T-helper 17 cell (primary cell): ENCODE measurements at regions not wholly inside any gene's neighbourhood (a gene's known extent, or its start where the extent isn't known, plus 50 kb on each side); places are given as distances from the start of the nearest gene placed in this dataset.

ENCODE experiments used
- ATAC-seq: fragments of 150-1000 bp; cut with Tn5 transposase; 2 replicates; pipeline ENCODE4 v1.10.0; 2021; ENCODE audit warnings: mild to moderate bottlenecking, moderate library complexity
- DNase-seq, 3 donors: peaks; one replicate each; pipeline versions ENCODE4 v3.0.0 to v3.0.0-alpha.2; 2020 to 2021
- H3K9me3 ChIP-seq: one replicate; pipeline ENCODE4 v1.7.0; 2013; ENCODE audit warnings: low read length, mild to moderate bottlenecking; ENCODE audit not compliant: control insufficient read depth, poor library complexity, severe bottlenecking
- H3K27ac Mint-ChIP-seq: one replicate; pipeline ENCODE4 v1.8.0; 2022; ENCODE audit warnings: mild to moderate bottlenecking, moderate library complexity, mixed read lengths
- H3K27me3 Mint-ChIP-seq: one replicate; pipeline ENCODE4 v1.8.0; 2022; ENCODE audit warnings: mixed read lengths
- H3K36me3 Mint-ChIP-seq: one replicate; pipeline ENCODE4 v1.8.0; 2022; ENCODE audit warnings: low read depth, mixed read lengths
- H3K4me1 Mint-ChIP-seq: one replicate; pipeline ENCODE4 v1.8.0; 2022; ENCODE audit warnings: mild to moderate bottlenecking, mixed read lengths
- H3K4me3 Mint-ChIP-seq: one replicate; pipeline ENCODE4 v1.8.0; 2022; ENCODE audit warnings: mild to moderate bottlenecking, moderate library complexity, mixed read lengths

DNA sequence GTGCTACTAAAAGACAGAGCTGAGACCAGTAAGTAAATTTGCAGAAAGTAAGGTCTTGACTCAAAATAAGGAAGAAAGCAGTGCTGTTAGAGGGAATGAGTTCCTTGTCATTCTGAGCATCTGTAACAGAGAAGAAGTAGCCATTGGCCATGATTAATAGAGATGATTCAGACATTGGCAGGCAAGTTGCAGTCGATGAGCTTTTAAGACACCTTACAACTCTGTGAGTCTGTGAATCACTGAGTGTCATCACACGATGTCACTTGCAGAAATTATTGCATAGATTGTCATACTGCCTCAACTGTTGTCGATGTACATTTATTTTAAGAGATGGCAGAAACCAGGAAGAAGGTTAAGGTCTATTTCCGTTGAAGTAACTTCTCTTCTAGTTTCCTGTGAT lies 201.1 kb upstream of the CDH13 start:
- Mint-ChIP-seq H3K27ac (no peak overlapping the region), H3K36me3 (no peaks in the 10 kb centered on the region), H3K4me3 (no peak overlapping the region), H3K27me3 (peaks cover 26% of the 10 kb centered on the region), H3K4me1 (no peaks in the 10 kb centered on the region)
- H3K9me3 ChIP-seq, result no peaks in the 10 kb centered on the region
- no peak for DNase-seq
- no peak for ATAC-seq

DNA sequence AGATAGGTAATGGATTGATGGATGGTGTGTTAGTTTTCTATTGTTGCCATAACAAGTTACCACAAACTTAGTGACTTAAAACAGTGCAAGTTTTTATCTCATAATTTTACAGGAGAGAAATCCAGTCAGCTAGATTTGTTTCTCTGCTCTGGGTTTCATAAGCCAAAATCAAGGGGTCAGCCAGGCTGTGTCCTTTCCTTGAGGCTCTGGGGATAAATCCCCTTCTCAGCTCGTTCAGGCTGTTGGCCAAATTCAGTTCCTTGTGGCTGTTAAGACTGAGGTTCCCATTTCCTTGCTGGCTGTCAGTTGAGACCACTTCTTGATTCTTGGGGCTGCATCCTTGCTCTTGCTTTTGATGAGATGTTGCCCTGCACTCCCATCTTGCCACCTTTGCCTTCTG lies 204.9 kb upstream of the CDH13 start:
- peaks cover 23% of the 10 kb centered on the region for H3K27me3 Mint-ChIP-seq
- ATAC-seq (no peak), DNase-seq (no peak)
- no peaks in the 10 kb centered on the region for H3K9me3 ChIP-seq
- H3K4me1 Mint-ChIP-seq, result no peaks in the 10 kb centered on the region
- no peak overlapping the region for H3K27ac Mint-ChIP-seq
- H3K36me3 Mint-ChIP-seq, result no peaks in the 10 kb centered on the region
- no peak overlapping the region for H3K4me3 Mint-ChIP-seq

DNA sequence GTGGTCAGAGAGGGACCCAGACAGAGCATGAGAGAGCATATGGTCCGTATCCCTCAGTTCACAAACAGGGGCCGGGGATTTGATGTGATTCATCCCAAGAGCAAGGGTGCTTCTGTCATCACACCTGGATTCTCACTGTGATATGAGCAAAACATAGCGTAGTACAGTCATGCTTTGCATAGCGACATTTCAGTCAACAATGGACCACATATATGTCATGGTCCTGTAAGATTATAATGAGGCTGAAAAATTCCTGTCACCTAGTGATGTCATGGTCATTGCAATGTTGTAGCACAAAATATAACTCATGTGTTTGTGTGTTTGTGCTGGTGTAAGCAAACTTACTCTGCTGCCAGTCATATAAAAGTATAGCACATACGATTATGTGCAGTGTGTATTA lies 207.4 kb upstream of the CDH13 start:
- no peaks in the 10 kb centered on the region for H3K4me1 Mint-ChIP-seq
- H3K4me3 Mint-ChIP-seq, result no peak overlapping the region
- no peak for DNase-seq
- H3K36me3 Mint-ChIP-seq, result no peaks in the 10 kb centered on the region
- H3K9me3 ChIP-seq, result no peaks in the 10 kb centered on the region
- H3K27ac Mint-ChIP-seq, result no peak overlapping the region
- no peak for ATAC-seq
- H3K27me3 Mint-ChIP-seq, result peaks cover 25% of the 10 kb centered on the region

DNA sequence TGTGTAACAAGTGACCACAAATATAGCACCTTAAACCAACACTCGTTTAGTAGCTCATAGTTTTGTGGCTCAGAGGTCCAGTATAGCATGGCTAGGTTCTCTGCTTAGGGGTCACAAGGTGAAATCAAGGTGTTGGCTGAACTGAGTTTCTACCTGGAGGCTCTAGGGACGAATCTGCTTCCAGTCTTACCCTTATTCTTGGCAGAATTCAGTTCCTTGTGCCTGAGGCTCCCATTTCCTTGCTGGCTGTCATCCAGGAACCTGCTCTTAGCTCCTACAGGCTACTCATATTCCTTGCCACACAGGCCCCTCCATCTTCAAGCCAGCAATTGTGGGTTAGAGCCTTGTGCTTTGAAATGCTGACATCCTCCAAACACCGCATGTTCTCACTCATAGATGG lies 212.3 kb upstream of the CDH13 start:
- Mint-ChIP-seq H3K27me3 (peaks cover 14% of the 10 kb centered on the region), H3K36me3 (no peaks in the 10 kb centered on the region), H3K4me3 (no peak overlapping the region), H3K27ac (no peak overlapping the region), H3K4me1 (no peaks in the 10 kb centered on the region)
- no peak for ATAC-seq
- peaks cover 3% of the 10 kb centered on the region for H3K9me3 ChIP-seq
- no peak for DNase-seq

DNA sequence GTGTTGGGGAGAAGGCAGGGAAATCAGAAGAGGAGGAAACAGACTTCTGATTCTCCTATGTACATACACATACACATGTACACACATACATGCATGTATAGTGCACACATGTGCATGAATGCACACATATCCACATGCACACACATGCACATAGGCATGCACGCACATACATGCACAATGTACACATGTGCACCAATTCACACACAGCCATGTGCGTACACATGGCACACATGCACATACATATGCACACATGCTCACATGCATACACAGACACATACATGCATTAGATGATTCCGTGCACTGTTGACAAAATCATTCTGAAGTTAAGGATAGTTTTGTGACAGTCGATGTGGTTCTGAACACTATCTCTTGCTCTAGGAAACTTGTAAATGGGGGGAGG lies 214.0 kb upstream of the CDH13 start:
- no peaks in the 10 kb centered on the region for H3K36me3 Mint-ChIP-seq
- no peak for DNase-seq
- H3K27me3 Mint-ChIP-seq, result peaks cover 25% of the 10 kb centered on the region
- no peaks in the 10 kb centered on the region for H3K4me1 Mint-ChIP-seq
- H3K27ac Mint-ChIP-seq, result no peak overlapping the region
- ATAC-seq, result no peak
- no peak overlapping the region for H3K4me3 Mint-ChIP-seq
- H3K9me3 ChIP-seq, result peaks cover 3% of the 10 kb centered on the region

DNA sequence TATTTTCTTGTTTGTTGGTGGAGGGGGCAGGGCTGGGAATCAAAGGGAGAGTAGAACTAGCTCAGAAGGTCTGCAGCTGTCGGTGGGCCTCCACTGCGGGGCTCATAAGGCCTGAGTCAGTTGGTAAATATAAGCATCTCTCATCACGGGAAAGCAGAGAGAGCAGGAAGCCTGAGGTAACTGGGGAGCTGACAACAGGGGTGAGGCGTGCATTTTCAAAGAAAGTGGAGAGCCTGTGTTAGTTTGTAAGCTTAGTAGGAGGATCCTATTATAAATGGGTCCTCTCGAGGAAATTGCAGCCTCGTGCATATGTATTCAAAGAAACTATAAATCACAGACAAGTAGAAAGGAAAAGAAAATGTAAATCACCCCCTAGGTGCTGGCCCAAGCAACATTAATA lies 221.0 kb upstream of the CDH13 start:
- ATAC-seq (no peak), DNase-seq (no peak)
- H3K27ac Mint-ChIP-seq, result no peak overlapping the region
- no peak overlapping the region for H3K4me3 Mint-ChIP-seq
- H3K36me3 Mint-ChIP-seq, result no peaks in the 10 kb centered on the region
- no peaks in the 10 kb centered on the region for H3K9me3 ChIP-seq
- H3K4me1 Mint-ChIP-seq, result no peaks in the 10 kb centered on the region
- peaks cover 27% of the 10 kb centered on the region for H3K27me3 Mint-ChIP-seq

DNA sequence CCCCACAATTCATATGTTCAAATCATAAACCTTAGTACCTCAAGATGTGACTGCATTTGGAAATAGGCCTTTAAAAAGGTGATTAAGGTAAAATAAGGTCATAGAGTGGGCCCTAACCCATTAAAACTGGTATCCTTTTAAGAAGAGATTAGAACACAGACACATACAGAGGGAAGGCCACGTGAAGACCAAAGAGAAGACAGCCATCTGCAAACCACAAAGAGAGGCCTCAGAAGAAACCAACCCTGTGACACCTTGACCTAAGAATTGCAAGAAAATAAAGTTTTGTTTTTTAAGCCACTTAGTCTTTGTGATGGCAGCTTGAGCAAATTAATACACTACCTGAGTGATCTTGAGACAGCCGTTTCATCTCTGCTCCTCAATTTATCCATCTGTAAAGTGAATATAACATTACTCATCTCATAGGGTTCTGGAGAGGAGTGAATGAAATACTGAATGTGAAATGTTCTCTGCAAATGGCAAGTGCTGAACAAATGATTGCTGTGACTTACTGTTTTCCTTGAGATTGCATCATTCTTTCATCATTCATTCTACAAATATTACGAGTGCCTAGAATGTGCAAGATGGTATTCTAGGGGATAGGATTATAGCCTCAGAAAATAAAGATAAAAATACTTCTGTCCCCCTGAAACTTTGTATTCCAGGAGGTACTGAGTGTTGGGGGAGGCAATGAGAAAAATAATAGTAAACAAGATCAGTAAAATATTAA lies 222.0 kb upstream of the CDH13 start:
- peaks cover 27% of the 10 kb centered on the region for H3K27me3 Mint-ChIP-seq
- H3K4me1 Mint-ChIP-seq, result no peaks in the 10 kb centered on the region
- H3K4me3 Mint-ChIP-seq, result no peak overlapping the region
- no peak for ATAC-seq
- H3K27ac Mint-ChIP-seq, result no peak overlapping the region
- DNase-seq, result no peak
- no peaks in the 10 kb centered on the region for H3K9me3 ChIP-seq
- no peaks in the 10 kb centered on the region for H3K36me3 Mint-ChIP-seq

DNA sequence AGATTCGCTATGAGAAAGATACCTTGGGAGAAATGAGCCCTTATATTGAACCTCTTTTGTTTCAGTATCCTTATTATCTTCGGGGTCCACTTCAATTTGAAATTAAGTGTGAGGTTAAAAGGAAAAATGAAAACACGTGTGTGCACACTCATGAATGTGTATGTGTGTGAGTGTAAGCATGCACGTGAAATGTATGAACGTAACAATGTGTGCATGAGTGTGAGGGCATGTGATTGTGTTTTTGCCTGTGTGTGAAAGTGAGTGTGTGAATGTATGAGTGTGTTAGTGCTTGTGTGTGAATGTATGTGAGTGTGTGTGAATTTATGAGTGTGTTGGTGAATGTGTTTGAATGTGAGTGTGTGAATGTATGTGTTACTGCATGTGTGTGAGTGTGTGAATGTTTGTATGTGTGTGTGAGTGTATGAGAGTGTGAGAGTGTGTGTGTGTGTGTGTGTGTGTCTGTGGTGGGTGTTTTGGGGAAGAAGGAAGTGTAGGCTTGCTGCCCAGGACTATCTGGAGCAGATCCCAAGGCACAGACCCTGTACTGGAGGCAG lies 224.0 kb upstream of the CDH13 start:
- H3K27ac Mint-ChIP-seq, result no peak overlapping the region
- no peaks in the 10 kb centered on the region for H3K36me3 Mint-ChIP-seq

DNA sequence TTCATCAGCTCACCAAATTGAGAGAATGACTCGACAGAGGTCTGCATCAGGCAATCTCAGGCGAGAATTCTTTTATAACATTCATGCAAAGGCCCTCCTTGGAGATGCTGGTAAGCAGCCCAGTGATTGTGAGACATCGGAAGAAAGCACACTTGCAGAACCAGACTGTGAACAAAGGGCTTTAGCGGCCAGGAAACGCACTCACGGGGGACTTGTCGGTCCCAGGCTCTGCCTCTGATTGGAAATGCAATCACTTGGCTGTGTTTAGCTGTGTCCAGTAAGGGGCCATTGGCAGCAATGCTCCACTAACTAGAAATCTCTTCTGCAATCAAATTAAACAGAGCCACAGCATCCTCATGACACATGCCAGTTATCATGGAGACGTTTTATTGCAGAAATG lies 226.7 kb upstream of the CDH13 start:
- no peak overlapping the region for H3K4me3 Mint-ChIP-seq

More for the DNA sequence above, 224.0 kb upstream of the CDH13 start:
- Mint-ChIP-seq H3K4me3 (no peak overlapping the region), H3K27me3 (peaks cover 23% of the 10 kb centered on the region), H3K4me1 (no peaks in the 10 kb centered on the region)
- no peak for ATAC-seq
- H3K9me3 ChIP-seq, result no peaks in the 10 kb centered on the region
- DNase-seq, result no peak

DNA sequence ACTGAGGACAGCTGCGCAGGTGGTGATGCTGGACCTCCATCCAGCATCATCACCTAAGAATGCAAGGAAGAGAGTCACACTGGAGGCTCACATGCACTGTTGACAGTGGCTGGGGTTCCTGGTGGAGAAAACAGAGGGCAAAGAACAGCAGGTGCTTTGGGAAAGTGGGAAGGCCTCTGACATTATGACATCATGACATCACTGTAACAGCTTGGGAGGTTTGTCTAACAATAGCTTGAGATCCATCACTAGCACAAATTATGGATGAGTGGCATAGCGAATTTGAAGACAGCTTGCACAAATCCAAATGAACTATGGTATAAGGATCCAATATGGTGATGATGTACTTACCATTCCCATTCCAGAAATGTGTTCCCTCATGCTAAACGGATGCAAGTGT lies 226.5 kb upstream of the MPHOSPH6 start:
- H3K36me3 Mint-ChIP-seq, result no peaks in the 10 kb centered on the region

More for the DNA sequence above, 226.7 kb upstream of the CDH13 start:
- peaks cover 38% of the 10 kb centered on the region for H3K27me3 Mint-ChIP-seq
- no peaks in the 10 kb centered on the region for H3K36me3 Mint-ChIP-seq
- ATAC-seq, result no peak
- no peaks in the 10 kb centered on the region for H3K9me3 ChIP-seq
- DNase-seq, result no peak
- H3K27ac Mint-ChIP-seq, result no peak overlapping the region
- no peaks in the 10 kb centered on the region for H3K4me1 Mint-ChIP-seq

DNA sequence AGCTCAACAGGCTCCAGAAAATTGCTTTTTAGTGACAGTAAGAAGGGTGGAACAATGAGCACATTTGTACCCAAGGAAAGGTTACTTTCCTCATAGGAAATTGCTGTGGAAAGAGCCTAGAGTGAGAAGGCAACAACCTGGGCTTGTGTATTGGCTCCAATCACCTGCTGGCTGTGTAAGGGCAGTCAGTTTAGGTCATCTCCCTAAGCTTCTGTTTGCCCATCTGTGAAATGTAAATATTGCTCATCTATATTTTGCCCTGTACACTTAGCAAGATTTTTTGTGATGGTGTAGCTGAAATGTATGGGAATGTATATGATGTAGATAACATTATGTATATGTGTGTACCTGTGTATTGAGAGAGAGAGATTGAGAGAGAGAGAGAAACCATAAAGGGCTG lies 225.2 kb upstream of the MPHOSPH6 start:
- H3K36me3 Mint-ChIP-seq, result no peaks in the 10 kb centered on the region
- peaks cover 46% of the 10 kb centered on the region for H3K27me3 Mint-ChIP-seq
- no peak overlapping the region for H3K27ac Mint-ChIP-seq
- ATAC-seq, result no peak
- H3K4me1 Mint-ChIP-seq, result no peaks in the 10 kb centered on the region
- no peak for DNase-seq
- no peaks in the 10 kb centered on the region for H3K9me3 ChIP-seq
- H3K4me3 Mint-ChIP-seq, result no peak overlapping the region

More for the DNA sequence above, 226.5 kb upstream of the MPHOSPH6 start:
- ATAC-seq (no peak), DNase-seq (no peak)
- no peak overlapping the region for H3K27ac Mint-ChIP-seq
- no peaks in the 10 kb centered on the region for H3K9me3 ChIP-seq
- peaks cover 49% of the 10 kb centered on the region for H3K27me3 Mint-ChIP-seq
- no peak overlapping the region for H3K4me3 Mint-ChIP-seq
- no peaks in the 10 kb centered on the region for H3K4me1 Mint-ChIP-seq

DNA sequence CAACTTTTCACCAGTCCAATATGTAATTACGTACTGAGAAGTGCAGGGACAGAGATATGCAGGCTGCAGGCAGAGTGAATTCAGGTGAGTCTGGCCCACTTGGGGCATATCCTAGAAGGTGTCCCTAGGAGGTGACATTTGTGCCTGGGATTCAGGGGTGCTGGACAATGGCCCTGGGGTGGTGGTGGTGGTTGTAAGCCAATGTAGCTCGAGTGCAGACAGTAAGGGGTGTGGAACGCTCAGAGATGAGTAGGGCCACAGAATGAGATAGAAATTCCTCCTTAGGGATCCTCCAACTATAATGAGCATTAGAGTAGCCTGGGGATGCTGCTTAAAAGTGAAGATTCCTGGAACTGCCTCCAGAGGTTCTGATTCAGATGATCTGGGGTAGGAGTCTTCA lies 221.7 kb upstream of the MPHOSPH6 start:
- DNase-seq, result no peak

DNA sequence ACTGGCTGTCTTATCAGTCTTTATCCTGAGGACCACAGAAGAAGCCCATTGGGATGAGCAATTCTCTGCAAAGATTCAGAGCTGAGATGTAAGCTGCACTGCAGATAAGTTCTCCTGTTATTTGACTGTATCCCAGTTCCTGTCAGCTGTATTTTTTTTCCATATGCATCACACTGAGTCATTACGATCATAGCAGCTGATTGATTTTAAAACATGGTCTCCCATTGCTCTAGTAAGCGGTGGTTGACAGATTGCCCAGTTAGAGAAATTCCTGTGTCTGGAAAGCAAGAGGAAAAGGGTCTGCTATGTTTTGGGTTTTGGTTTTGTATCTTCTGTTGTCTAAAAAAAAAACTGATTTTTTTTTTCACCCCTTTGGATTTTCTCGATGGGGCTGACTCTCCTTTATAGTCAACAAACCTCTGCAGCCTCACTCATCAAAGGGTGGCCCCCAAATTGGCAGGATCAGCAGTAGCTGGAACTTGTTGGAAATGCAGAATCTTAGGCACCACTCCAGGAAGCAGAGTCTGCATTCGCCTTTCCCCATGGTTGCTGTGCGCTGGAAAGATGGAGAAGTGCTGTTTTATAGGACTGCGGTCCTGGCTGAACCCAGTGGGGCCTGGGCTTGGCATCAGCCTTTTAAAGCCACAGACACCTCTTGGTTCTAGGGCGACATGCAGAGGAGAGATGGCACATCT lies 220.1 kb upstream of the MPHOSPH6 start:
- DNase-seq (no peak), ATAC-seq (no peak)
- no peak overlapping the region for H3K4me3 Mint-ChIP-seq
- H3K9me3 ChIP-seq, result no peaks in the 10 kb centered on the region
- no peaks in the 10 kb centered on the region for H3K4me1 Mint-ChIP-seq
- no peaks in the 10 kb centered on the region for H3K36me3 Mint-ChIP-seq
- H3K27ac Mint-ChIP-seq, result no peak overlapping the region
- H3K27me3 Mint-ChIP-seq, result peaks cover 38% of the 10 kb centered on the region

More for the DNA sequence above, 221.7 kb upstream of the MPHOSPH6 start:
- Mint-ChIP-seq H3K36me3 (no peaks in the 10 kb centered on the region), H3K27me3 (peaks cover 46% of the 10 kb centered on the region), H3K4me1 (no peaks in the 10 kb centered on the region), H3K27ac (no peak overlapping the region), H3K4me3 (no peak overlapping the region)
- ATAC-seq, result no peak
- no peaks in the 10 kb centered on the region for H3K9me3 ChIP-seq

DNA sequence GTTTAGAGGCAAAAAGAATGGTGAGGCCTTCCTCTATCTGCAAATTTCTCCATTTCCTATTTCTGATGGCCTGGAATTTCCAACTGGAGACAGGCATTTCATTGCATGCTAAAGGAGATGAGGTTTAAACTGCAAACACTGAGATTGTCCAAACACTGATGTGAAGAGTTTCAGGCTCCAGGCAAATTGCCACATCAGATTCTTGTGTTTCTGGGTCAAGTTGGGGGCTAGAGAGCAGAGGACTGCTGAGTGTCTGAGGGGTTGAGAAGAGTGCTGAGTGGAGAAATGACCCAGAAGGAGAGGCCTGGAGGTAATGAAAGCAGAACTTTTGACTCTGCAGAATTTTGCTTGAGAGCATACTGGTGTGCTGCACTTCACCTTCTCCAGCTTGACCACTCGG lies 216.7 kb upstream of the MPHOSPH6 start:
- H3K4me1 Mint-ChIP-seq, result no peaks in the 10 kb centered on the region
- no peaks in the 10 kb centered on the region for H3K9me3 ChIP-seq
- no peak overlapping the region for H3K4me3 Mint-ChIP-seq
- H3K27ac Mint-ChIP-seq, result no peak overlapping the region
- no peaks in the 10 kb centered on the region for H3K36me3 Mint-ChIP-seq
- DNase-seq, result no peak
- H3K27me3 Mint-ChIP-seq, result peaks cover 25% of the 10 kb centered on the region
- ATAC-seq, result no peak
